ENCODE measurements at regions not wholly inside any gene's neighbourhood (a gene's known extent, or its start where the extent isn't known, plus 50 kb on each side); places are given as distances from the start of the nearest gene placed in this dataset.

GRCh38 chr7:114309729-114310128 is 104.9 kb upstream of the FOXP2 start:
- no peak for TF ChIP-seq CTCF (IDR thresholded peaks at IDR 0.05; ENCODE audit: low read depth, low read length)
- TF ChIP-seq POLR2A (IDR thresholded peaks at IDR 0.05; ENCODE audit: extremely low read depth, insufficient read length): no peak
- TF ChIP-seq MAX (IDR thresholded peaks at IDR 0.05; ENCODE audit: low read depth, low read length): no peak
- no peak for TF ChIP-seq MYC (IDR thresholded peaks at IDR 0.05; ENCODE audit: low read depth, low read length)

Measured in NB4 (cell line).